Pancreas (tissue), 10 donors: ENCODE measurements at regions not wholly inside any gene's neighbourhood (a gene's known extent, or its start where the extent isn't known, plus 50 kb on each side); places are given as distances from the start of the nearest gene placed in this dataset.
"Not testable (repeated sequence)": the region's sequence is repeated elsewhere in the genome, so short reads cannot be mapped to it uniquely, and the experiment has no call there.

ENCODE experiments used
- ATAC-seq, 4 donors: fragments of 200-7000 bp; cut with Tn5 transposase; one replicate each; pipeline versions ENCODE4 v1.8.0 to v1.9.1; 2020; ENCODE audit warnings: mild to moderate bottlenecking in 4 of 4, moderate library complexity in 4 of 4
- DNase-seq, 6 donors: peaks; one replicate each; pipeline ENCODE4 v3.0.0-alpha.2; 2020
- FAIRE-seq: peaks from 2 replicates; lab custom pipeline; 2012; peaks lifted over from hg19 to GRCh38; lab: Jason Lieb, UNC
- H3K27ac ChIP-seq, 4 donors: fragments of 200-600 bp; sonication (generic); 1 replicate in 3 of 4; 2 replicates in 1 of 4; pipeline versions ENCODE4 v1.5.0 to v1.8.0; 2020
- H3K27me3 ChIP-seq, 4 donors: fragments of 200-600 bp; one replicate each; pipeline ENCODE4 v1.8.0; 2021
- H3K36me3 ChIP-seq, 3 donors: fragments of 200-600 bp; sonication (generic) in 1 of 3; one replicate each; pipeline versions ENCODE4 v1.5.0 to v1.8.0; 2020 to 2021
- H3K4me1 ChIP-seq, 3 donors: fragments of 200-600 bp; one replicate each; pipeline ENCODE4 v1.8.0; 2021
- H3K4me3 ChIP-seq, 4 donors: fragments of 200-600 bp; sonication (generic) in 2 of 4; one replicate each; pipeline versions ENCODE4 v1.5.0 to v1.8.0; 2020 to 2021
- H3K9me3 ChIP-seq, 4 donors: fragments of 200-600 bp; one replicate each; pipeline ENCODE4 v1.8.0; 2021
- WGBS, 2 donors: extraction: QIAGEN DNeasy Blood & Tissue Kit; methylation state at CpG; one replicate each; pipeline ENCODE4 v1.1.7; 2013; 5-methylcytosine and 5-hydroxymethylcytosine counted together
- intact Hi-C, 3 donors: fragments of 100-400 bp; cut with DNase I; formaldehyde crosslinking; loops; one replicate each; pipeline versions ENCODE4 v1.11.1 to v1.14.2; 2022
- TF ChIP-seq, protein P1 (sequence below), 4 donors: fragments of 200-600 bp; sonication (generic) in 3 of 4; IDR thresholded peaks; one replicate each; pipeline versions ENCODE4 v1.5.0 to v1.8.0; 2021; ENCODE audit warnings: antibody characterized with exemption in 4 of 4
- donor health status: healthy with polysubstance abuse.
- donor health status: DM: no; HTN: no; CAD: no; lungs with moderate emphysema.
- donor health status: DM: no; HTN: no; CAD: no.
- donor health status: control.
- donor health status: control.
- donor health status: Bipolar disorder and iron deficiency.
- donor health status: DM: yes; HTN: yes; CAD: no.
- donor health status: DM: no; HTN: no; CAD: no.
- donor health status: DM: no; HTN: no; CAD: no.
- donor health status: DM: yes; HTN: yes; CAD: no.

- no peak for ATAC-seq
- TF ChIP-seq, protein P1, sequence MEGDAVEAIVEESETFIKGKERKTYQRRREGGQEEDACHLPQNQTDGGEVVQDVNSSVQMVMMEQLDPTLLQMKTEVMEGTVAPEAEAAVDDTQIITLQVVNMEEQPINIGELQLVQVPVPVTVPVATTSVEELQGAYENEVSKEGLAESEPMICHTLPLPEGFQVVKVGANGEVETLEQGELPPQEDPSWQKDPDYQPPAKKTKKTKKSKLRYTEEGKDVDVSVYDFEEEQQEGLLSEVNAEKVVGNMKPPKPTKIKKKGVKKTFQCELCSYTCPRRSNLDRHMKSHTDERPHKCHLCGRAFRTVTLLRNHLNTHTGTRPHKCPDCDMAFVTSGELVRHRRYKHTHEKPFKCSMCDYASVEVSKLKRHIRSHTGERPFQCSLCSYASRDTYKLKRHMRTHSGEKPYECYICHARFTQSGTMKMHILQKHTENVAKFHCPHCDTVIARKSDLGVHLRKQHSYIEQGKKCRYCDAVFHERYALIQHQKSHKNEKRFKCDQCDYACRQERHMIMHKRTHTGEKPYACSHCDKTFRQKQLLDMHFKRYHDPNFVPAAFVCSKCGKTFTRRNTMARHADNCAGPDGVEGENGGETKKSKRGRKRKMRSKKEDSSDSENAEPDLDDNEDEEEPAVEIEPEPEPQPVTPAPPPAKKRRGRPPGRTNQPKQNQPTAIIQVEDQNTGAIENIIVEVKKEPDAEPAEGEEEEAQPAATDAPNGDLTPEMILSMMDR (IDR thresholded peaks at IDR 0.05): no peak
- Histone ChIP-seq H3K27ac (no peak overlapping the region), H3K27me3 (no peaks in the 10 kb centered on the region), H3K4me1 (no peaks in the 10 kb centered on the region), H3K9me3 (no peaks in the 10 kb centered on the region), H3K36me3 (no peaks in the 10 kb centered on the region), H3K4me3 (no peak overlapping the region)
- FAIRE-seq: no peak
- no peak for DNase-seq
- intact Hi-C loops: no loop called here
- WGBS, 2 donors: 41 to 45% methylated on average over 4 of the region's 4 CpGs
Measured at GRCh38 chr3:153551536-153552285, 389.7 kb downstream of the RAP2B start.

DNA sequence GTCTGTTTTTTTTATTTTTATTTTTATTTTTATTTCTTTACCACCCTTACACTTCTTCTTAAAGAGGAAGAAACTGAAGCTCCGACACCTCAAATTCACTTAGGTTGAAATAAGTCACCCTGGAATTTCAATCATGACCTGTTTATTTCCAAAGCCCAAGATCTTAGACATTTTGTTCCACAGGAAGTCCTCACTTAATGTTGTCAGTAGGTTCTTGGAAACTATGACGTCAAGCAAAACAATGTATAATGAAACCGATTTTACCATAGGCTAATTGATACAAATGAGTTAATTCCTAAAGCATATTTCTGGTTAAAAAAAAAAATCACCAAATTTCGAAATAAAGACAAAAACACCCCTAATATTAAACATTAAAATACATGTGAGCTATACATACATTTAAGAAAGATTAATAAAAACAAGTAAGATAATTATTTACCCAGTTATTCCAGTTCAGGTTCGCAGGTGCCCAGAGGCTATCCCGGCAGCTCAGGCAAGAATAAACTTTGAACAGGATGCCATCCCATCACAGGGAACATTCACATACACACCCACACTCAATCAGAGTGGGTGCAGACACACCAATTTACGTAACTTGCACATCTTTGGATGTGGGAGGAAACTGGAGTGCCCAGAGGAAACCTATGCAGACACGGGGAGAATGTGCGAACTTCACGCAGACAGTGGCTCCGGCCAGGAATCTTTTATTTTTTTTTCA, 391.0 kb downstream of the RAP2B start:
- TF ChIP-seq, protein P1 (IDR thresholded peaks at IDR 0.05): no peak
- Histone ChIP-seq H3K9me3 (no peaks in the 10 kb centered on the region), H3K36me3 (no peaks in the 10 kb centered on the region), H3K27ac (no peak overlapping the region), H3K27me3 (no peaks in the 10 kb centered on the region), H3K4me3 (no peak overlapping the region), H3K4me1 (no peaks in the 10 kb centered on the region)
- ATAC-seq: no peak
- intact Hi-C loops: no loop called here
- FAIRE-seq: no peak
- no peak for DNase-seq
- 63 to 68% methylated on average over 11 of the region's 11 CpGs for WGBS, 2 donors

DNA sequence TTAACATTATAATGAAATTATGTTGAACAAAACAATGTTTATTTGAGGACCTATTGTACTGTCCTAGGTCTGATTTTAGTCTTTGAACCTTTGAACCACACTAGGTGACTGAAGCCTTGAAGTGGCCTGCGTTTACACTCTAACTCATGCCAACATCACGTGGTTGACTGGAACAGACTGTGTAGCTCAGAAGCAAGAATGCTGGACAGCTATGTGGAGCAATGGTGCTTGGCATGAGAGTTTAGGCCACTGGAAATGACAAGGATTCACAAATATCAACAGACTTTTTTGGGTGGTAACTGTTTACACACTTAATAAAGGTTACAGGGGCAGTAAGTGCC, 391.5 kb downstream of the RAP2B start:
- no peak for DNase-seq
- no peak for ATAC-seq
- Histone ChIP-seq H3K9me3 (no peaks in the 10 kb centered on the region), H3K27ac (no peak overlapping the region), H3K4me3 (no peak overlapping the region), H3K4me1 (no peaks in the 10 kb centered on the region), H3K27me3 (no peaks in the 10 kb centered on the region), H3K36me3 (no peaks in the 10 kb centered on the region)
- WGBS, 2 donors: 48 to 49% methylated on average over 2 of the region's 2 CpGs
- TF ChIP-seq, protein P1 (IDR thresholded peaks at IDR 0.05): no peak
- FAIRE-seq: no peak
- intact Hi-C loops: no loop called here

- no peak for FAIRE-seq
- no peak for DNase-seq
- TF ChIP-seq, protein P1 (IDR thresholded peaks at IDR 0.05): no peak
- Histone ChIP-seq H3K27me3 (no peaks in the 10 kb centered on the region), H3K27ac (no peak overlapping the region), H3K36me3 (no peaks in the 10 kb centered on the region), H3K9me3 (no peaks in the 10 kb centered on the region), H3K4me3 (no peak overlapping the region), H3K4me1 (no peaks in the 10 kb centered on the region)
- intact Hi-C loops: no loop called here
- ATAC-seq: no peak
- 15 to 22% methylated on average over 2 of the region's 2 CpGs for WGBS, 2 donors
Measured at GRCh38 chr3:153555919-153556318, 393.9 kb downstream of the RAP2B start.

GRCh38 chr3:153559366-153559765, 397.3 kb downstream of the RAP2B start:
- DNase-seq, FAIRE-seq, H3K27me3 ChIP-seq, H3K4me3 ChIP-seq, ATAC-seq, intact Hi-C loops, H3K4me1 ChIP-seq, H3K27ac ChIP-seq, H3K9me3 ChIP-seq, H3K36me3 ChIP-seq: not testable (repeated sequence)
- 38 to 45% methylated on average over 1 of the region's 1 CpG for WGBS, 2 donors
